HUES64 (cell line): ENCODE measurements at regions not wholly inside any gene's neighbourhood (a gene's known extent, or its start where the extent isn't known, plus 50 kb on each side); places are given as distances from the start of the nearest gene placed in this dataset.
"Not testable (repeated sequence)": the region's sequence is repeated elsewhere in the genome, so short reads cannot be mapped to it uniquely, and the experiment has no call there.

Experiments
- H3K27ac ChIP-seq: 2 replicates; pipeline ENCODE4 v1.7.0; 2013; ENCODE audit warnings: low read depth, low read length, inconsistent platforms
- H3K27me3 ChIP-seq: 2 replicates; pipeline ENCODE4 v1.6.1; 2013; ENCODE audit warnings: mild to moderate bottlenecking, low read length; ENCODE audit not compliant: insufficient read depth
- H3K36me3 ChIP-seq: 2 replicates; pipeline ENCODE4 v1.6.1; 2013; ENCODE audit warnings: mild to moderate bottlenecking, low read length; ENCODE audit not compliant: insufficient read depth
- H3K4me1 ChIP-seq: 2 replicates; pipeline ENCODE4 v1.6.1; 2013; ENCODE audit warnings: mild to moderate bottlenecking, low read length, moderate library complexity; ENCODE audit not compliant: insufficient read depth
- H3K4me3 ChIP-seq: 2 replicates; pipeline ENCODE4 v1.5.1; 2013; ENCODE audit warnings: mild to moderate bottlenecking, low read length, moderate library complexity
- H3K9ac ChIP-seq: 2 replicates; pipeline ENCODE4 v1.6.1; 2013; ENCODE audit warnings: mild to moderate bottlenecking, low read depth, low read length
- H3K9me3 ChIP-seq: 2 replicates; pipeline ENCODE4 v1.6.1; 2013; ENCODE audit warnings: low read depth, low read length; ENCODE audit not compliant: insufficient read depth
- WGBS: fragments of 150-250, 120-280 bp; methylation state at CpG from one replicate; pipeline ENCODE4 v1.1.7; 2013; ENCODE audit warnings: missing lambda C conversion rate; 5-methylcytosine and 5-hydroxymethylcytosine counted together

- WGBS: 100% methylated on average over 1 of the region's 1 CpG
These were observed 778.9 kb downstream of the CCDC85A start for GRCh38 chr2:56962673-56963072.

GRCh38 chr2:56969513-56969912 is 785.7 kb downstream of the CCDC85A start:
- no peak overlapping the region for H3K27ac ChIP-seq
- peaks cover 6% of the 10 kb centered on the region; the same call in 1 of the 2 replicates for H3K4me1 ChIP-seq
- H3K9me3 ChIP-seq: no peaks in the 10 kb centered on the region
- no peak overlapping the region for H3K4me3 ChIP-seq
- whole genome bisulfite sequencing: 93% methylated on average over 3 of the region's 3 CpGs
- no peaks in the 10 kb centered on the region for H3K36me3 ChIP-seq
- no peaks in the 10 kb centered on the region for H3K27me3 ChIP-seq
- H3K9ac ChIP-seq: no peak overlapping the region

More at GRCh38 chr2:56962673-56963072, 778.9 kb downstream of the CCDC85A start:
- Histone ChIP-seq H3K4me1 (no peaks in the 10 kb centered on the region; the same call in 1 of the 2 replicates), H3K27ac (no peak overlapping the region), H3K9ac (no peak overlapping the region), H3K36me3 (no peaks in the 10 kb centered on the region), H3K9me3 (0 out of 2 replicates have a peak, but pooled peaks cover 5% of the 10 kb centered on the region), H3K27me3 (no peaks in the 10 kb centered on the region), H3K4me3 (no peak overlapping the region)

- Histone ChIP-seq H3K36me3 (no peaks in the 10 kb centered on the region), H3K4me3 (no peak overlapping the region), H3K9me3 (no peaks in the 10 kb centered on the region), H3K27me3 (no peaks in the 10 kb centered on the region), H3K4me1 (peaks cover 6% of the 10 kb centered on the region; the same call in 1 of the 2 replicates), H3K27ac (no peak overlapping the region), H3K9ac (no peak overlapping the region)
- WGBS: no CpG with 5 or more reads among the region's 3 CpGs
These were observed 787.7 kb downstream of the CCDC85A start for GRCh38 chr2:56971383-56971974.

- WGBS: 88% methylated on average over 2 of the region's 4 CpGs
- Histone ChIP-seq H3K9ac (no peak overlapping the region), H3K4me3 (no peak overlapping the region), H3K9me3 (peaks cover 28% of the 10 kb centered on the region), H3K4me1 (no peaks in the 10 kb centered on the region), H3K27me3 (no peaks in the 10 kb centered on the region), H3K36me3 (no peaks in the 10 kb centered on the region), H3K27ac (no peak overlapping the region)
These were observed 797.8 kb downstream of the CCDC85A start for GRCh38 chr2:56981554-56981953.

- H3K9ac ChIP-seq: no peak overlapping the region
- no peaks in the 10 kb centered on the region for H3K27me3 ChIP-seq
- H3K4me1 ChIP-seq: no peaks in the 10 kb centered on the region
- no peaks in the 10 kb centered on the region for H3K36me3 ChIP-seq
- H3K9me3 ChIP-seq: peaks cover 15% of the 10 kb centered on the region
- no peak overlapping the region for H3K4me3 ChIP-seq
- no peak overlapping the region for H3K27ac ChIP-seq
These were observed 801.8 kb downstream of the CCDC85A start for GRCh38 chr2:56985609-56986008.

GRCh38 chr2:57022496-57022895 is 838.7 kb downstream of the CCDC85A start:
- Histone ChIP-seq H3K9me3 (peaks cover 10% of the 10 kb centered on the region; the same call in 1 of the 2 replicates), H3K27ac (no peak overlapping the region), H3K36me3 (no peaks in the 10 kb centered on the region), H3K27me3 (no peaks in the 10 kb centered on the region), H3K9ac (no peak overlapping the region), H3K4me1 (no peaks in the 10 kb centered on the region), H3K4me3 (no peak overlapping the region)
- 90% methylated on average over 5 of the region's 6 CpGs for WGBS

GRCh38 chr2:57044931-57045635 is 861.3 kb downstream of the CCDC85A start:
- Histone ChIP-seq H3K27me3 (no peaks in the 10 kb centered on the region), H3K4me1 (0 out of 2 replicates have a peak, but pooled peaks cover 3% of the 10 kb centered on the region), H3K4me3 (no peak overlapping the region), H3K9ac (no peak overlapping the region), H3K27ac (no peak overlapping the region), H3K9me3 (no peaks in the 10 kb centered on the region), H3K36me3 (no peaks in the 10 kb centered on the region)
- 93% methylated on average over 4 of the region's 4 CpGs for WGBS

GRCh38 chr2:57049273-57049672 is 865.5 kb downstream of the CCDC85A start:
- no peaks in the 10 kb centered on the region for H3K36me3 ChIP-seq
- H3K4me3 ChIP-seq: no peak overlapping the region
- H3K27me3 ChIP-seq: no peaks in the 10 kb centered on the region
- H3K9me3 ChIP-seq: no peaks in the 10 kb centered on the region
- H3K9ac ChIP-seq: no peak overlapping the region
- H3K4me1 ChIP-seq: 0 out of 2 replicates have a peak, but pooled peaks cover 3% of the 10 kb centered on the region
- H3K27ac ChIP-seq: no peak overlapping the region
- 91% methylated on average over 3 of the region's 3 CpGs for WGBS

- H3K27me3 ChIP-seq: no peaks in the 10 kb centered on the region
- H3K9ac ChIP-seq: no peak overlapping the region
- no peaks in the 10 kb centered on the region for H3K9me3 ChIP-seq
- no peak overlapping the region for H3K27ac ChIP-seq
- 93% methylated on average over 2 of the region's 3 CpGs for WGBS
- no peak overlapping the region for H3K4me3 ChIP-seq
- no peaks in the 10 kb centered on the region for H3K36me3 ChIP-seq
- H3K4me1 ChIP-seq: 0 out of 2 replicates have a peak, but pooled peaks cover 3% of the 10 kb centered on the region
These were observed 866.2 kb downstream of the CCDC85A start for GRCh38 chr2:57050007-57050406.

- H3K27ac ChIP-seq, H3K4me3 ChIP-seq, H3K36me3 ChIP-seq, H3K9ac ChIP-seq, H3K9me3 ChIP-seq, H3K27me3 ChIP-seq, H3K4me1 ChIP-seq: not testable (repeated sequence)
- WGBS: no CpG with 5 or more reads among the region's 1 CpG
These were observed 882.5 kb downstream of the CCDC85A start for GRCh38 chr2:57066301-57066700.

GRCh38 chr2:57075226-57075625 is 891.4 kb downstream of the CCDC85A start:
- H3K36me3 ChIP-seq: no peaks in the 10 kb centered on the region
- no peaks in the 10 kb centered on the region for H3K9me3 ChIP-seq
- H3K4me3 ChIP-seq: no peak overlapping the region
- no peaks in the 10 kb centered on the region for H3K4me1 ChIP-seq
- H3K27ac ChIP-seq: no peak overlapping the region
- H3K27me3 ChIP-seq: no peaks in the 10 kb centered on the region
- H3K9ac ChIP-seq: no peak overlapping the region
